IPS-18c (cell line): ENCODE measurements at regions not wholly inside any gene's neighbourhood (a gene's known extent, or its start where the extent isn't known, plus 50 kb on each side); places are given as distances from the start of the nearest gene placed in this dataset.

ENCODE experiments used
- H3K4me3 ChIP-seq: 2 replicates; pipeline ENCODE4 v1.7.0; 2013; ENCODE audit warnings: low read depth, mild to moderate bottlenecking, low read length, moderate library complexity; ENCODE audit not compliant: insufficient read depth
- H3K9me3 ChIP-seq: one replicate; pipeline ENCODE4 v1.6.1; 2013; ENCODE audit warnings: mild to moderate bottlenecking, low read length, moderate library complexity; ENCODE audit not compliant: control insufficient read depth, insufficient read depth

GRCh38 chr10:29897999-29898716 lies 161.2 kb downstream of the JCAD start:
- H3K9me3 ChIP-seq = peaks cover 3% of the 10 kb centered on the region

GRCh38 chr10:29897430-29897829 lies 162.0 kb downstream of the JCAD start:
- Histone ChIP-seq H3K9me3 (peaks cover 3% of the 10 kb centered on the region), H3K4me3 (no peak overlapping the region)

More at GRCh38 chr10:29897999-29898716, 161.2 kb downstream of the JCAD start:
- H3K4me3 ChIP-seq = no peak overlapping the region

GRCh38 chr10:29896053-29896452 lies 163.3 kb downstream of the JCAD start:
- Histone ChIP-seq H3K4me3 (no peak overlapping the region), H3K9me3 (no peaks in the 10 kb centered on the region)

- no peak overlapping the region; the same call in 1 of the 2 replicates for H3K4me3 ChIP-seq
- H3K9me3 ChIP-seq = no peaks in the 10 kb centered on the region
These were observed 163.9 kb downstream of the JCAD start for GRCh38 chr10:29895456-29895855.

- Histone ChIP-seq H3K9me3 (no peaks in the 10 kb centered on the region), H3K4me3 (no peak overlapping the region)
These were observed 171.1 kb downstream of the JCAD start for GRCh38 chr10:29888321-29888720.

GRCh38 chr10:29886299-29886698 lies 173.1 kb downstream of the JCAD start:
- no peaks in the 10 kb centered on the region for H3K9me3 ChIP-seq
- no peak overlapping the region for H3K4me3 ChIP-seq

- no peak overlapping the region for H3K4me3 ChIP-seq
- H3K9me3 ChIP-seq = no peaks in the 10 kb centered on the region
These were observed 176.2 kb downstream of the JCAD start for GRCh38 chr10:29883231-29883630.

GRCh38 chr10:29882766-29883165 lies 176.6 kb downstream of the JCAD start:
- H3K4me3 ChIP-seq = no peak overlapping the region

GRCh38 chr10:29881811-29882210 lies 177.6 kb downstream of the JCAD start:
- H3K9me3 ChIP-seq = no peaks in the 10 kb centered on the region
- H3K4me3 ChIP-seq = no peak overlapping the region

More at GRCh38 chr10:29882766-29883165, 176.6 kb downstream of the JCAD start:
- H3K9me3 ChIP-seq = no peaks in the 10 kb centered on the region

- H3K9me3 ChIP-seq = no peaks in the 10 kb centered on the region
- H3K4me3 ChIP-seq = no peak overlapping the region
These were observed 178.0 kb downstream of the JCAD start for GRCh38 chr10:29881336-29881771.

- H3K9me3 ChIP-seq = no peaks in the 10 kb centered on the region
These were observed 178.5 kb downstream of the JCAD start for GRCh38 chr10:29880856-29881255.

GRCh38 chr10:29879862-29880261 lies 179.5 kb downstream of the JCAD start:
- H3K9me3 ChIP-seq = no peaks in the 10 kb centered on the region
- H3K4me3 ChIP-seq = no peak overlapping the region

More at GRCh38 chr10:29880856-29881255, 178.5 kb downstream of the JCAD start:
- H3K4me3 ChIP-seq = no peak overlapping the region

- no peaks in the 10 kb centered on the region for H3K9me3 ChIP-seq
- H3K4me3 ChIP-seq = no peak overlapping the region
These were observed 180.9 kb downstream of the JCAD start for GRCh38 chr10:29878492-29878891.

- H3K4me3 ChIP-seq = no peak overlapping the region
- no peaks in the 10 kb centered on the region for H3K9me3 ChIP-seq
These were observed 181.4 kb downstream of the JCAD start for GRCh38 chr10:29877793-29878491.

GRCh38 chr10:29876008-29876555 lies 183.3 kb downstream of the JCAD start:
- H3K4me3 ChIP-seq = no peak overlapping the region
- H3K9me3 ChIP-seq = no peaks in the 10 kb centered on the region

- no peak overlapping the region for H3K4me3 ChIP-seq
- no peaks in the 10 kb centered on the region for H3K9me3 ChIP-seq
These were observed 184.6 kb downstream of the JCAD start for GRCh38 chr10:29874606-29875269.

GRCh38 chr10:29873941-29874484 lies 185.4 kb downstream of the JCAD start:
- no peak overlapping the region for H3K4me3 ChIP-seq
- H3K9me3 ChIP-seq = no peaks in the 10 kb centered on the region
